Vagina (tissue), 2 donors: ENCODE measurements at regions not wholly inside any gene's neighbourhood (a gene's known extent, or its start where the extent isn't known, plus 50 kb on each side); places are given as distances from the start of the nearest gene placed in this dataset.

ENCODE experiments used
- POLR2A ChIP-seq, 2 donors: fragments of 450-650 bp; IDR thresholded peaks; one replicate each; pipeline ENCODE4 v1.6.1; 2017; ENCODE audit warnings: antibody characterized with exemption in 2 of 2, mild to moderate bottlenecking in 2 of 2, moderate library complexity in 2 of 2
- TF ChIP-seq, protein P1 (sequence below), 3 experiments: fragments of 450-650 bp in 2 of 3; fragments of 200-600 bp in 1 of 3; sonication (generic) in 1 of 3; IDR thresholded peaks; one replicate each; pipeline ENCODE4 v1.5.1; 2017 to 2019; ENCODE audit warnings: antibody characterized with exemption in 3 of 3, mild to moderate bottlenecking in 2 of 3, moderate library complexity in 2 of 3

- TF ChIP-seq, protein P1, sequence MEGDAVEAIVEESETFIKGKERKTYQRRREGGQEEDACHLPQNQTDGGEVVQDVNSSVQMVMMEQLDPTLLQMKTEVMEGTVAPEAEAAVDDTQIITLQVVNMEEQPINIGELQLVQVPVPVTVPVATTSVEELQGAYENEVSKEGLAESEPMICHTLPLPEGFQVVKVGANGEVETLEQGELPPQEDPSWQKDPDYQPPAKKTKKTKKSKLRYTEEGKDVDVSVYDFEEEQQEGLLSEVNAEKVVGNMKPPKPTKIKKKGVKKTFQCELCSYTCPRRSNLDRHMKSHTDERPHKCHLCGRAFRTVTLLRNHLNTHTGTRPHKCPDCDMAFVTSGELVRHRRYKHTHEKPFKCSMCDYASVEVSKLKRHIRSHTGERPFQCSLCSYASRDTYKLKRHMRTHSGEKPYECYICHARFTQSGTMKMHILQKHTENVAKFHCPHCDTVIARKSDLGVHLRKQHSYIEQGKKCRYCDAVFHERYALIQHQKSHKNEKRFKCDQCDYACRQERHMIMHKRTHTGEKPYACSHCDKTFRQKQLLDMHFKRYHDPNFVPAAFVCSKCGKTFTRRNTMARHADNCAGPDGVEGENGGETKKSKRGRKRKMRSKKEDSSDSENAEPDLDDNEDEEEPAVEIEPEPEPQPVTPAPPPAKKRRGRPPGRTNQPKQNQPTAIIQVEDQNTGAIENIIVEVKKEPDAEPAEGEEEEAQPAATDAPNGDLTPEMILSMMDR (IDR thresholded peaks at IDR 0.05), result no peak
- TF ChIP-seq POLR2A (IDR thresholded peaks at IDR 0.05), result no peak
These were observed 353.4 kb upstream of the AJAP1 start for GRCh38 chr1:4301007-4301406.
